ENCODE measurements at regions not wholly inside any gene's neighbourhood (a gene's known extent, or its start where the extent isn't known, plus 50 kb on each side); places are given as distances from the start of the nearest gene placed in this dataset.

GRCh38 chr4:22072726-22073125 is 124.2 kb upstream of the KCNIP4 start:
- no peaks in the 10 kb centered on the region for H3K4me1 Mint-ChIP-seq (ENCODE audit: low read depth)
- H3K27ac Mint-ChIP-seq (ENCODE audit: unreplicated experiment), result no peak overlapping the region
- TF ChIP-seq CTCF (IDR thresholded peaks at IDR 0.05), result no peak
- peaks cover 10% of the 10 kb centered on the region for H3K9me3 Mint-ChIP-seq (ENCODE audit: low read depth)
- H3K27me3 Mint-ChIP-seq (ENCODE audit: low read depth), result peaks cover 9% of the 10 kb centered on the region
- no peak overlapping the region for H3K4me3 Mint-ChIP-seq (ENCODE audit: unreplicated experiment)
- no peak for DNase-seq (ENCODE audit: low spot score)
- H3K36me3 Mint-ChIP-seq (ENCODE audit: low read depth), result no peaks in the 10 kb centered on the region

GRCh38 chr4:22072240-22072639 is 123.7 kb upstream of the KCNIP4 start:
- no peak for DNase-seq (ENCODE audit: low spot score)
- no peak for TF ChIP-seq CTCF (IDR thresholded peaks at IDR 0.05)
- Mint-ChIP-seq H3K9me3 (ENCODE audit: low read depth) (peaks cover 8% of the 10 kb centered on the region), H3K27me3 (ENCODE audit: low read depth) (peaks cover 8% of the 10 kb centered on the region), H3K27ac (ENCODE audit: unreplicated experiment) (no peak overlapping the region), H3K36me3 (ENCODE audit: low read depth) (no peaks in the 10 kb centered on the region), H3K4me3 (ENCODE audit: unreplicated experiment) (no peak overlapping the region), H3K4me1 (ENCODE audit: low read depth) (no peaks in the 10 kb centered on the region)

GRCh38 chr4:22071749-22072148 is 123.2 kb upstream of the KCNIP4 start:
- Mint-ChIP-seq H3K27ac (ENCODE audit: unreplicated experiment) (no peak overlapping the region), H3K4me3 (ENCODE audit: unreplicated experiment) (no peak overlapping the region), H3K9me3 (ENCODE audit: low read depth) (peaks cover 8% of the 10 kb centered on the region), H3K27me3 (ENCODE audit: low read depth) (peaks cover 8% of the 10 kb centered on the region), H3K4me1 (ENCODE audit: low read depth) (no peaks in the 10 kb centered on the region), H3K36me3 (ENCODE audit: low read depth) (no peaks in the 10 kb centered on the region)
- no peak for TF ChIP-seq CTCF (IDR thresholded peaks at IDR 0.05)
- no peak for DNase-seq (ENCODE audit: low spot score)

GRCh38 chr4:22070256-22070655 is 121.7 kb upstream of the KCNIP4 start:
- Mint-ChIP-seq H3K4me3 (ENCODE audit: unreplicated experiment) (no peak overlapping the region), H3K27me3 (ENCODE audit: low read depth) (peaks cover 9% of the 10 kb centered on the region), H3K9me3 (ENCODE audit: low read depth) (peaks cover 5% of the 10 kb centered on the region), H3K27ac (ENCODE audit: unreplicated experiment) (no peak overlapping the region), H3K36me3 (ENCODE audit: low read depth) (no peaks in the 10 kb centered on the region), H3K4me1 (ENCODE audit: low read depth) (no peaks in the 10 kb centered on the region)
- TF ChIP-seq CTCF (IDR thresholded peaks at IDR 0.05), result no peak
- no peak for DNase-seq (ENCODE audit: low spot score)

- H3K36me3 Mint-ChIP-seq (ENCODE audit: low read depth), result no peaks in the 10 kb centered on the region
- H3K27me3 Mint-ChIP-seq (ENCODE audit: low read depth), result peaks cover 4% of the 10 kb centered on the region
- H3K4me3 Mint-ChIP-seq (ENCODE audit: unreplicated experiment), result no peak overlapping the region
- no peaks in the 10 kb centered on the region for H3K4me1 Mint-ChIP-seq (ENCODE audit: low read depth)
- peaks cover 2% of the 10 kb centered on the region for H3K9me3 Mint-ChIP-seq (ENCODE audit: low read depth)
- no peak overlapping the region for H3K27ac Mint-ChIP-seq (ENCODE audit: unreplicated experiment)
- DNase-seq (ENCODE audit: low spot score), result no peak
- no peak for TF ChIP-seq CTCF (IDR thresholded peaks at IDR 0.05)
These were observed 115.0 kb upstream of the KCNIP4 start for GRCh38 chr4:22063613-22064012.
